Pancreas (tissue), 10 donors: ENCODE measurements at regions not wholly inside any gene's neighbourhood (a gene's known extent, or its start where the extent isn't known, plus 50 kb on each side); places are given as distances from the start of the nearest gene placed in this dataset.

ENCODE experiments used
- ATAC-seq, 4 donors: fragments of 200-7000 bp; cut with Tn5 transposase; one replicate each; pipeline versions ENCODE4 v1.8.0 to v1.9.1; 2020; ENCODE audit warnings: mild to moderate bottlenecking in 4 of 4, moderate library complexity in 4 of 4
- DNase-seq, 6 donors: peaks; one replicate each; pipeline ENCODE4 v3.0.0-alpha.2; 2020
- FAIRE-seq: peaks from 2 replicates; lab custom pipeline; 2012; peaks lifted over from hg19 to GRCh38; lab: Jason Lieb, UNC
- H3K27ac ChIP-seq, 4 donors: fragments of 200-600 bp; sonication (generic); 1 replicate in 3 of 4; 2 replicates in 1 of 4; pipeline versions ENCODE4 v1.5.0 to v1.8.0; 2020
- H3K27me3 ChIP-seq, 4 donors: fragments of 200-600 bp; one replicate each; pipeline ENCODE4 v1.8.0; 2021
- H3K36me3 ChIP-seq, 3 donors: fragments of 200-600 bp; sonication (generic) in 1 of 3; one replicate each; pipeline versions ENCODE4 v1.5.0 to v1.8.0; 2020 to 2021
- H3K4me1 ChIP-seq, 3 donors: fragments of 200-600 bp; one replicate each; pipeline ENCODE4 v1.8.0; 2021
- H3K4me3 ChIP-seq, 4 donors: fragments of 200-600 bp; sonication (generic) in 2 of 4; one replicate each; pipeline versions ENCODE4 v1.5.0 to v1.8.0; 2020 to 2021
- H3K9me3 ChIP-seq, 4 donors: fragments of 200-600 bp; one replicate each; pipeline ENCODE4 v1.8.0; 2021
- CTCF ChIP-seq, 4 donors: fragments of 200-600 bp; sonication (generic) in 3 of 4; IDR thresholded peaks; one replicate each; pipeline versions ENCODE4 v1.5.0 to v1.8.0; 2021; ENCODE audit warnings: antibody characterized with exemption in 4 of 4
- WGBS, 2 donors: extraction: QIAGEN DNeasy Blood & Tissue Kit; methylation state at CpG; one replicate each; pipeline ENCODE4 v1.1.7; 2013; 5-methylcytosine and 5-hydroxymethylcytosine counted together
- intact Hi-C, 3 donors: fragments of 100-400 bp; cut with DNase I; formaldehyde crosslinking; loops; one replicate each; pipeline versions ENCODE4 v1.11.1 to v1.14.2; 2022
- donor health status: healthy with polysubstance abuse.
- donor health status: DM: no; HTN: no; CAD: no; lungs with moderate emphysema.
- donor health status: DM: no; HTN: no; CAD: no.
- donor health status: control.
- donor health status: control.
- donor health status: Bipolar disorder and iron deficiency.
- donor health status: DM: yes; HTN: yes; CAD: no.
- donor health status: DM: no; HTN: no; CAD: no.
- donor health status: DM: no; HTN: no; CAD: no.
- donor health status: DM: yes; HTN: yes; CAD: no.

- no peaks in the 10 kb centered on the region for H3K27me3 ChIP-seq
Observed at GRCh38 chr4:52477191-52477780, 181.8 kb downstream of the USP46 start.

GRCh38 chr4:52483186-52483890 is 175.8 kb downstream of the USP46 start:
- H3K27ac ChIP-seq: no peak overlapping the region
- ATAC-seq (no peak), DNase-seq (no peak), FAIRE-seq (no peak)
- intact Hi-C loops: no loop called here
- H3K27me3 ChIP-seq: no peaks in the 10 kb centered on the region
- WGBS, 2 donors: 28 to 40% methylated on average over 2 of the region's 2 CpGs
- no peak overlapping the region for H3K4me3 ChIP-seq
- no peaks in the 10 kb centered on the region for H3K9me3 ChIP-seq
- no peaks in the 10 kb centered on the region for H3K4me1 ChIP-seq
- TF ChIP-seq CTCF (IDR thresholded peaks at IDR 0.05): no peak
- H3K36me3 ChIP-seq: no peaks in the 10 kb centered on the region

More at GRCh38 chr4:52477191-52477780, 181.8 kb downstream of the USP46 start:
- WGBS, 2 donors: 67 to 69% methylated on average over 3 of the region's 3 CpGs
- intact Hi-C loops: no loop called here
- FAIRE-seq: no peak
- no peak for ATAC-seq
- Histone ChIP-seq H3K36me3 (no peaks in the 10 kb centered on the region), H3K4me3 (no peak overlapping the region), H3K9me3 (no peaks in the 10 kb centered on the region), H3K4me1 (no peaks in the 10 kb centered on the region), H3K27ac (no peak overlapping the region)
- no peak for TF ChIP-seq CTCF (IDR thresholded peaks at IDR 0.05)
- no peak for DNase-seq

- FAIRE-seq: no peak
- Histone ChIP-seq H3K36me3 (no peaks in the 10 kb centered on the region), H3K4me3 (no peak overlapping the region), H3K27ac (no peak overlapping the region), H3K27me3 (peaks cover 0 to 3% (median 0%) of the 10 kb centered on the region in 4 donors), H3K4me1 (no peaks in the 10 kb centered on the region), H3K9me3 (no peaks in the 10 kb centered on the region)
- no peak for DNase-seq
- WGBS, 2 donors: 50 to 58% methylated on average over 1 of the region's 1 CpG
- intact Hi-C loops: no loop called here
- ATAC-seq: no peak
- TF ChIP-seq CTCF (IDR thresholded peaks at IDR 0.05): no peak
Observed at GRCh38 chr4:52507774-52508173, 151.3 kb downstream of the USP46 start.

GRCh38 chr4:52510939-52511565 is 148.0 kb downstream of the USP46 start:
- 52 to 54% methylated on average over 3 of the region's 3 CpGs for WGBS, 2 donors
- Histone ChIP-seq H3K4me1 (no peaks in the 10 kb centered on the region), H3K27me3 (no peaks in the 10 kb centered on the region), H3K9me3 (no peaks in the 10 kb centered on the region), H3K4me3 (no peak overlapping the region), H3K36me3 (no peaks in the 10 kb centered on the region), H3K27ac (no peak overlapping the region)
- DNase-seq (no peak), FAIRE-seq (no peak), ATAC-seq (no peak)
- intact Hi-C loops: no loop called here
- no peak for TF ChIP-seq CTCF (IDR thresholded peaks at IDR 0.05)

GRCh38 chr4:52511825-52512224 is 147.3 kb downstream of the USP46 start:
- FAIRE-seq (no peak), ATAC-seq (no peak), DNase-seq (no peak)
- Histone ChIP-seq H3K36me3 (no peaks in the 10 kb centered on the region), H3K4me1 (no peaks in the 10 kb centered on the region), H3K27me3 (no peaks in the 10 kb centered on the region), H3K27ac (no peak overlapping the region), H3K9me3 (no peaks in the 10 kb centered on the region), H3K4me3 (no peak overlapping the region)
- intact Hi-C loops: no loop called here
- no peak for TF ChIP-seq CTCF (IDR thresholded peaks at IDR 0.05)
- 56 to 69% methylated on average over 2 of the region's 2 CpGs for WGBS, 2 donors
